K562 (cell line): ENCODE measurements at regions not wholly inside any gene's neighbourhood (a gene's known extent, or its start where the extent isn't known, plus 50 kb on each side); places are given as distances from the start of the nearest gene placed in this dataset.
A peak's percentile ranks its signal among the peaks of the same experiment; 100 is the strongest.

Experiments used
- ATAC-seq: fragments of 200-7000 bp; cut with Tn5 transposase; 3 replicates; pipeline ENCODE4 v1.9.1; 2020; ENCODE audit warnings: moderate library complexity
- BruUV-seq: library from RNA; stranded (reverse); fragments of 400-500 nt; replicated peaks from 2 replicates; lab custom pipeline; 2021; lab: Mats Ljungman, UMichigan
- CTCF ChIA-PET: fragments of 300-600 bp; formaldehyde crosslinking; extraction: SDS; loops from one replicate; lab custom pipeline; 2021; ENCODE audit warnings: low intra/inter-chr PET ratio; lab: Yijun Ruan, JAX
- POLR2A ChIA-PET: fragments of 300-600, 350-650 bp; sonication (Branson Sonifier 250); formaldehyde crosslinking; extraction: SDS; loops from one replicate; lab custom pipeline; 2021; ENCODE audit warnings: antibody characterized with exemption, inconsistent platforms; lab: Yijun Ruan, JAX
- DNase-seq, 4 experiments: peaks; one replicate each; pipeline versions ENCODE4 v3.0.0 to v3.0.0-alpha.2; 2011 to 2018; ENCODE audit warnings: low spot score in 3 of 4, mixed read lengths in 3 of 4; ENCODE audit errors: extremely low read depth in 1 of 4
- FAIRE-seq: peaks from 2 replicates; lab custom pipeline; 2011; peaks lifted over from hg19 to GRCh38; lab: Jason Lieb, UNC
- H2AFZ ChIP-seq: 2 replicates; pipeline ENCODE4 v1.6.0; 2011; ENCODE audit warnings: low read depth, low read length, control low read depth, inconsistent platforms
- H3K27ac ChIP-seq: fragments of 200-600 bp; 3 replicates; pipeline ENCODE4 v1.8.0; 2011; ENCODE audit warnings: low read depth, mild to moderate bottlenecking, control low read depth, inconsistent platforms, low read length, moderate library complexity, mixed read lengths; ENCODE audit errors: extremely low read depth
- H3K27me3 ChIP-seq, 2 experiments: fragments of 300-600 bp in 1 of 2; 2 replicates in 1 of 2; 3 replicates in 1 of 2; pipeline versions ENCODE4 v1.6.0 to v1.8.0; 2011; ENCODE audit warnings: inconsistent platforms in 2 of 2, low read length in 2 of 2, mild to moderate bottlenecking in 1 of 2, mixed read lengths in 1 of 2, moderate library complexity in 1 of 2; ENCODE audit not compliant: control insufficient read depth in 2 of 2, insufficient read depth in 2 of 2
- H3K36me3 ChIP-seq: fragments of 300-600 bp; 3 replicates; pipeline ENCODE4 v1.8.0; 2011; ENCODE audit warnings: mild to moderate bottlenecking, low read length, inconsistent platforms; ENCODE audit not compliant: control insufficient read depth, insufficient read depth
- H3K4me1 ChIP-seq, 2 experiments: fragments of 200-600 bp in 1 of 2; replicated peaks in 1 of 2; 2 replicates in 1 of 2; 3 replicates in 1 of 2; pipeline versions ENCODE4 v1.5.1 to v1.8.0; 2011; ENCODE audit warnings: inconsistent platforms in 2 of 2, low read length in 2 of 2, mild to moderate bottlenecking in 1 of 2, mixed read lengths in 1 of 2, moderate library complexity in 1 of 2; ENCODE audit not compliant: control insufficient read depth in 2 of 2, insufficient read depth in 2 of 2
- H3K4me2 ChIP-seq: 2 replicates; pipeline ENCODE4 v1.6.1; 2011; ENCODE audit warnings: low read length, control low read depth, inconsistent platforms, mixed read lengths; ENCODE audit not compliant: insufficient read depth
- H3K4me3 ChIP-seq: fragments of 200-600 bp; sonication (generic), shearing (Covaris generic); 2 replicates; pipeline ENCODE4 v1.5.1; 2016; ENCODE audit warnings: control low read depth, inconsistent platforms
- H3K79me2 ChIP-seq: fragments of 200-600 bp; 3 replicates; pipeline ENCODE4 v1.8.0; 2011; ENCODE audit warnings: low read length, inconsistent platforms; ENCODE audit not compliant: control insufficient read depth, insufficient read depth
- H3K9ac ChIP-seq, 2 experiments: 2 replicates each; pipeline versions ENCODE4 v1.6.0 to v1.6.1; 2011; ENCODE audit warnings: low read depth in 2 of 2, low read length in 2 of 2, control low read depth in 1 of 2, inconsistent platforms in 1 of 2, mild to moderate bottlenecking in 1 of 2, mixed read lengths in 1 of 2; ENCODE audit not compliant: insufficient read depth in 1 of 2
- H3K9me1 ChIP-seq: one replicate; pipeline ENCODE4 v1.6.0; 2011; ENCODE audit warnings: inconsistent platforms, mild to moderate bottlenecking, low read length, moderate library complexity; ENCODE audit not compliant: control insufficient read depth, insufficient read depth
- H3K9me3 ChIP-seq: replicated peaks from 2 replicates; pipeline ENCODE4 v1.5.1; 2011; ENCODE audit warnings: low read depth, low read length, inconsistent platforms; ENCODE audit not compliant: control insufficient read depth, insufficient read depth
- H4K20me1 ChIP-seq: replicated peaks from 2 replicates; pipeline ENCODE4 v1.6.1; 2011; ENCODE audit warnings: low read length, inconsistent platforms, mixed read lengths; ENCODE audit not compliant: control insufficient read depth, insufficient read depth
- ARID3A ChIP-seq: IDR thresholded peaks from 2 replicates; pipeline ENCODE4 v1.6.1; 2012; ENCODE audit warnings: low read depth, low read length, improper control_type of control experiment, borderline replicate concordance
- CBX3 ChIP-seq, 2 experiments: IDR thresholded peaks; 1 replicate in 1 of 2; 2 replicates in 1 of 2; pipeline ENCODE4 v1.6.1; 2012; ENCODE audit warnings: inconsistent platforms in 2 of 2, low read length in 2 of 2, borderline replicate concordance in 1 of 2, control low read depth in 1 of 2
- CTCF ChIP-seq, 3 experiments: IDR thresholded peaks in 2 of 3; conservative IDR thresholded peaks in 1 of 3; 2 replicates each; pipeline ENCODE4 v1.5.1; 2011 to 2012; ENCODE audit warnings: low read length in 3 of 3, mild to moderate bottlenecking in 3 of 3, control low read depth in 2 of 3, improper control_type of control experiment in 1 of 3, inconsistent platforms in 1 of 3, low read depth in 1 of 3, mixed read lengths in 1 of 3, moderate library complexity in 1 of 3; ENCODE audit not compliant: insufficient read depth in 2 of 3
- DEAF1 ChIP-seq: fragments of 450-650 bp; formaldehyde crosslinking; IDR thresholded peaks from 2 replicates; pipeline ENCODE4 v1.4.0; 2020; ENCODE audit warnings: mild to moderate bottlenecking, moderate library complexity
- KDM5B ChIP-seq: fragments of 200-600 bp; sonication (generic); IDR thresholded peaks from 2 replicates; pipeline ENCODE4 v1.6.1; 2012; ENCODE audit warnings: low read depth, mild to moderate bottlenecking, moderate library complexity, low read length, control low read depth, inconsistent platforms; ENCODE audit not compliant: insufficient replicate concordance
- RAD21 ChIP-seq, 2 experiments: fragments of 250-450 bp in 1 of 2; fragments of 450-650 bp in 1 of 2; sonication (Bioruptor Pico) in 1 of 2; formaldehyde crosslinking in 1 of 2; IDR thresholded peaks in 1 of 2; conservative IDR thresholded peaks in 1 of 2; 2 replicates each; pipeline versions ENCODE4 v1.4.0 to v1.8.0; 2020 to 2022; ENCODE audit warnings: mild to moderate bottlenecking in 2 of 2, moderate library complexity in 1 of 2
- SMC3 ChIP-seq: conservative IDR thresholded peaks from 2 replicates; pipeline ENCODE4 v1.6.1; 2011; ENCODE audit warnings: low read depth, low read length, improper control_type of control experiment; ENCODE audit not compliant: insufficient read depth
- ZNF184 ChIP-seq: sonication (generic); formaldehyde crosslinking; IDR thresholded peaks from 2 replicates; pipeline ENCODE4 v1.5.0; 2020; ENCODE audit warnings: missing genetic modification reagents
- WGBS: fragments of 100-300 bp; shearing (Covaris generic); methylation state at CpG from one replicate; pipeline ENCODE4 v1.1.6; 2016; ENCODE audit warnings: low coverage, mixed read lengths; ENCODE audit not compliant: insufficient coverage; ENCODE audit errors: missing lambda C conversion rate; 5-methylcytosine and 5-hydroxymethylcytosine counted together
- in situ Hi-C: fragments of 300-500 bp; cut with MboI; formaldehyde crosslinking; loops from 4 replicates; pipeline ENCODE4 v1.15.0; 2018; ENCODE audit warnings: inconsistent platforms, mixed read lengths
- intact Hi-C: fragments of 100-400 bp; cut with micrococcal nuclease; formaldehyde crosslinking; loops from 2 replicates; pipeline ENCODE4 v1.14.2; 2022

- Histone ChIP-seq H3K4me2 (no peak overlapping the region), H3K9me3 (no peaks in the 10 kb centered on the region), H3K27me3 (no peaks in the 10 kb centered on the region), H3K79me2 (no peaks in the 10 kb centered on the region), H4K20me1 (no peaks in the 10 kb centered on the region), H3K4me3 (no peak overlapping the region), H3K9me1 (no peaks in the 10 kb centered on the region), H3K27ac (no peak overlapping the region), H3K9ac (no peak overlapping the region), H3K36me3 (no peaks in the 10 kb centered on the region), H2AFZ (no peak overlapping the region), H3K4me1 (no peaks in the 10 kb centered on the region)
- peak; percentile 53 to 63 (median 57) for DNase-seq
- intact Hi-C loops, result loop anchor here (1.0 to 10.0 kb wide), 5 partner anchors 45 to 761 kb away; no protein-coding TSS in a partner anchor
- in situ Hi-C loops, result no loop called here
- peak; percentile 88 for FAIRE-seq
- ChIA-PET CTCF (interaction anchor here (1.2 to 2.0 kb wide), 3 partner anchors 190 to 310 kb away, joined by 4 to 9 read pairs (median 7); no protein-coding TSS in a partner anchor), POLR2A (interaction anchor here (0.7 kb wide), 1 partner anchor 199 kb away, joined by 3 read pairs; no protein-coding TSS in a partner anchor)
- ATAC-seq, result peak; percentile 89
- no TSS peak for BruUV-seq
- WGBS, result 0% methylated on average over 1 of the region's 1 CpG
- TF ChIP-seq RAD21 (CRISPR knock-in tag; conservative IDR thresholded peaks at IDR 0.05 in 1 of 2, IDR thresholded peaks at IDR 0.05 in 1 of 2) (peak; percentile 54 to 67), CBX3 (IDR thresholded peaks at IDR 0.05; ENCODE audit: borderline replicate concordance in 1 of 2, low read length in 2 of 2) (no peak), DEAF1 (CRISPR knock-in tag) (peak; percentile 41; the same call in 1 of the 2 replicates), ARID3A (peak; percentile 77), KDM5B (no peak), SMC3 (peak; percentile 28; the same call in 1 of the 2 replicates), CTCF (IDR thresholded peaks at IDR 0.05 in 2 of 3, conservative IDR thresholded peaks at IDR 0.05 in 1 of 3; ENCODE audit: insufficient read depth in 2 of 3, low read depth in 1 of 3, low read length in 3 of 3) (peak; percentile 58 to 78 (median 76); a peak in 5 of 6 replicates), ZNF184 (CRISPR knock-in tag) (no peak)
These were observed 70.4 kb upstream of the ITPRID1 start for GRCh38 chr7:31443457-31443856.
